A172 (cell line): ENCODE measurements at regions not wholly inside any gene's neighbourhood (a gene's known extent, or its start where the extent isn't known, plus 50 kb on each side); places are given as distances from the start of the nearest gene placed in this dataset.
A peak's percentile ranks its signal among the peaks of the same experiment; 100 is the strongest.

Source experiments
- DNase-seq: peaks from one replicate; pipeline ENCODE4 v3.0.0-alpha.2; 2015; ENCODE audit warnings: low spot score

- peak; percentile 36 for DNase-seq
Measured at GRCh38 chrX:113741744-113742143, 842.1 kb upstream of the HTR2C start.

- DNase-seq = no peak
Measured at GRCh38 chrX:113728937-113729336, 854.9 kb upstream of the HTR2C start.

GRCh38 chrX:113726898-113727297 is 857.0 kb upstream of the HTR2C start:
- no peak for DNase-seq

GRCh38 chrX:113726466-113726865 is 857.4 kb upstream of the HTR2C start:
- DNase-seq = no peak

- no peak for DNase-seq
Measured at GRCh38 chrX:113726009-113726408, 857.9 kb upstream of the HTR2C start.

GRCh38 chrX:113699939-113700338 is 859.3 kb upstream of the AMOT start:
- no peak for DNase-seq

- no peak for DNase-seq
Measured at GRCh38 chrX:113675278-113675677, 834.6 kb upstream of the AMOT start.

GRCh38 chrX:113651306-113651705 is 810.7 kb upstream of the AMOT start:
- no peak for DNase-seq

GRCh38 chrX:113644426-113644825 is 803.8 kb upstream of the AMOT start:
- DNase-seq = peak; percentile 39

GRCh38 chrX:113634565-113634964 is 793.9 kb upstream of the AMOT start:
- DNase-seq = no peak

GRCh38 chrX:113629326-113629725 is 788.7 kb upstream of the AMOT start:
- DNase-seq = no peak

- no peak for DNase-seq
Measured at GRCh38 chrX:113594123-113594841, 753.7 kb upstream of the AMOT start.

GRCh38 chrX:113586281-113586898 is 745.8 kb upstream of the AMOT start:
- no peak for DNase-seq

GRCh38 chrX:113580486-113580885 is 739.9 kb upstream of the AMOT start:
- no peak for DNase-seq

GRCh38 chrX:113558576-113558975 is 717.9 kb upstream of the AMOT start:
- no peak for DNase-seq

- DNase-seq = no peak
Measured at GRCh38 chrX:113551919-113552318, 711.3 kb upstream of the AMOT start.

GRCh38 chrX:113548308-113549015 is 707.8 kb upstream of the AMOT start:
- no peak for DNase-seq

GRCh38 chrX:113545040-113545439 is 704.4 kb upstream of the AMOT start:
- DNase-seq = no peak

GRCh38 chrX:113539599-113540356 is 699.1 kb upstream of the AMOT start:
- DNase-seq = no peak

- DNase-seq = no peak
Measured at GRCh38 chrX:113529426-113530013, 688.9 kb upstream of the AMOT start.

- no peak for DNase-seq
Measured at GRCh38 chrX:113522814-113523213, 682.2 kb upstream of the AMOT start.

- DNase-seq = no peak
Measured at GRCh38 chrX:113514906-113515305, 674.3 kb upstream of the AMOT start.
